ENCODE measurements at regions not wholly inside any gene's neighbourhood (a gene's known extent, or its start where the extent isn't known, plus 50 kb on each side); places are given as distances from the start of the nearest gene placed in this dataset.
"Not testable (repeated sequence)": the region's sequence is repeated elsewhere in the genome, so short reads cannot be mapped to it uniquely, and the experiment has no call there.

- H3K27me3 Mint-ChIP-seq = peaks cover 14% of the 10 kb centered on the region
- not testable (repeated sequence) for H3K4me3 Mint-ChIP-seq, H3K27ac Mint-ChIP-seq
These were observed 103.4 kb upstream of the JCAD start for GRCh38 chr10:30162796-30163195.

GRCh38 chr10:30160271-30160982 is 101.0 kb upstream of the JCAD start:
- peaks cover 5% of the 10 kb centered on the region for H3K27me3 Mint-ChIP-seq
- no peak overlapping the region for H3K27ac Mint-ChIP-seq
- no peak overlapping the region for H3K4me3 Mint-ChIP-seq
- peaks cover 5% of the 10 kb centered on the region for H3K4me1 Mint-ChIP-seq
- no peaks in the 10 kb centered on the region for H3K9me3 Mint-ChIP-seq
- H3K36me3 Mint-ChIP-seq = no peaks in the 10 kb centered on the region

More at GRCh38 chr10:30162796-30163195, 103.4 kb upstream of the JCAD start:
- not testable (repeated sequence) for H3K36me3 Mint-ChIP-seq, H3K4me1 Mint-ChIP-seq, H3K9me3 Mint-ChIP-seq

GRCh38 chr10:30159614-30160013 is 100.2 kb upstream of the JCAD start:
- not testable (repeated sequence) for H3K27ac Mint-ChIP-seq

GRCh38 chr10:30158325-30158960 is 99.1 kb upstream of the JCAD start:
- H3K4me3 Mint-ChIP-seq = no peak overlapping the region
- H3K36me3 Mint-ChIP-seq = no peaks in the 10 kb centered on the region
- H3K27ac Mint-ChIP-seq = no peak overlapping the region
- H3K9me3 Mint-ChIP-seq = no peaks in the 10 kb centered on the region
- H3K27me3 Mint-ChIP-seq = peaks cover 14% of the 10 kb centered on the region
- peaks cover under 1% of the 10 kb centered on the region for H3K4me1 Mint-ChIP-seq

More at GRCh38 chr10:30159614-30160013, 100.2 kb upstream of the JCAD start:
- not testable (repeated sequence) for H3K4me3 Mint-ChIP-seq, H3K9me3 Mint-ChIP-seq, H3K27me3 Mint-ChIP-seq, H3K4me1 Mint-ChIP-seq, H3K36me3 Mint-ChIP-seq

- H3K4me1 Mint-ChIP-seq = no peaks in the 10 kb centered on the region
- H3K27ac Mint-ChIP-seq = no peak overlapping the region
These were observed 96.0 kb upstream of the JCAD start for GRCh38 chr10:30155401-30155800.

GRCh38 chr10:30154561-30154960 is 95.2 kb upstream of the JCAD start:
- Mint-ChIP-seq H3K27me3 (peaks cover 28% of the 10 kb centered on the region), H3K36me3 (no peaks in the 10 kb centered on the region), H3K27ac (no peak overlapping the region), H3K4me1 (no peaks in the 10 kb centered on the region), H3K4me3 (no peak overlapping the region), H3K9me3 (no peaks in the 10 kb centered on the region)

More at GRCh38 chr10:30155401-30155800, 96.0 kb upstream of the JCAD start:
- no peaks in the 10 kb centered on the region for H3K36me3 Mint-ChIP-seq
- no peaks in the 10 kb centered on the region for H3K9me3 Mint-ChIP-seq
- H3K4me3 Mint-ChIP-seq = no peak overlapping the region
- peaks cover 24% of the 10 kb centered on the region for H3K27me3 Mint-ChIP-seq

- no peak overlapping the region for H3K4me3 Mint-ChIP-seq
These were observed 94.7 kb upstream of the JCAD start for GRCh38 chr10:30154126-30154525.

GRCh38 chr10:30151581-30152389 is 92.4 kb upstream of the JCAD start:
- H3K9me3 Mint-ChIP-seq = no peaks in the 10 kb centered on the region
- H3K27ac Mint-ChIP-seq = no peak overlapping the region
- H3K4me3 Mint-ChIP-seq = no peak overlapping the region

More at GRCh38 chr10:30154126-30154525, 94.7 kb upstream of the JCAD start:
- Mint-ChIP-seq H3K4me1 (no peaks in the 10 kb centered on the region), H3K36me3 (no peaks in the 10 kb centered on the region), H3K27me3 (peaks cover 31% of the 10 kb centered on the region), H3K9me3 (no peaks in the 10 kb centered on the region), H3K27ac (no peak overlapping the region)

GRCh38 chr10:30141423-30141822 is 82.0 kb upstream of the JCAD start:
- Mint-ChIP-seq H3K9me3 (no peaks in the 10 kb centered on the region), H3K4me1 (no peaks in the 10 kb centered on the region), H3K27me3 (peaks cover 3% of the 10 kb centered on the region), H3K4me3 (no peak overlapping the region), H3K27ac (no peak overlapping the region), H3K36me3 (no peaks in the 10 kb centered on the region)

More at GRCh38 chr10:30151581-30152389, 92.4 kb upstream of the JCAD start:
- H3K36me3 Mint-ChIP-seq = no peaks in the 10 kb centered on the region
- no peaks in the 10 kb centered on the region for H3K4me1 Mint-ChIP-seq
- peaks cover 33% of the 10 kb centered on the region for H3K27me3 Mint-ChIP-seq

GRCh38 chr10:30134171-30134945 is 75.0 kb upstream of the JCAD start:
- Mint-ChIP-seq H3K9me3 (no peaks in the 10 kb centered on the region), H3K27ac (no peak overlapping the region), H3K4me1 (no peaks in the 10 kb centered on the region), H3K4me3 (no peak overlapping the region), H3K36me3 (no peaks in the 10 kb centered on the region), H3K27me3 (peaks cover 11% of the 10 kb centered on the region)

- Mint-ChIP-seq H3K4me3 (no peak overlapping the region), H3K27me3 (peaks cover 8% of the 10 kb centered on the region), H3K4me1 (no peaks in the 10 kb centered on the region), H3K36me3 (no peaks in the 10 kb centered on the region), H3K9me3 (no peaks in the 10 kb centered on the region), H3K27ac (no peak overlapping the region)
These were observed 73.8 kb upstream of the JCAD start for GRCh38 chr10:30133198-30133597.

- peaks cover 12% of the 10 kb centered on the region for H3K27me3 Mint-ChIP-seq
- not testable (repeated sequence) for H3K27ac Mint-ChIP-seq, H3K9me3 Mint-ChIP-seq
These were observed 72.0 kb upstream of the JCAD start for GRCh38 chr10:30131369-30131768.

GRCh38 chr10:30129326-30129725 is 69.9 kb upstream of the JCAD start:
- not testable (repeated sequence) for H3K4me1 Mint-ChIP-seq, H3K36me3 Mint-ChIP-seq, H3K9me3 Mint-ChIP-seq, H3K4me3 Mint-ChIP-seq, H3K27ac Mint-ChIP-seq
- peaks cover 12% of the 10 kb centered on the region for H3K27me3 Mint-ChIP-seq

More at GRCh38 chr10:30131369-30131768, 72.0 kb upstream of the JCAD start:
- not testable (repeated sequence) for H3K4me3 Mint-ChIP-seq, H3K36me3 Mint-ChIP-seq, H3K4me1 Mint-ChIP-seq

- H3K4me3 Mint-ChIP-seq = no peak overlapping the region
- no peaks in the 10 kb centered on the region for H3K9me3 Mint-ChIP-seq
- H3K27me3 Mint-ChIP-seq = peaks cover 12% of the 10 kb centered on the region
- no peak overlapping the region for H3K27ac Mint-ChIP-seq
- no peaks in the 10 kb centered on the region for H3K36me3 Mint-ChIP-seq
- H3K4me1 Mint-ChIP-seq = no peaks in the 10 kb centered on the region
These were observed 67.7 kb upstream of the JCAD start for GRCh38 chr10:30127120-30127541.

GRCh38 chr10:30125496-30125895 is 66.1 kb upstream of the JCAD start:
- H3K4me3 Mint-ChIP-seq = no peak overlapping the region
- no peak overlapping the region for H3K27ac Mint-ChIP-seq
- H3K27me3 Mint-ChIP-seq = peaks cover 8% of the 10 kb centered on the region
- H3K36me3 Mint-ChIP-seq = peaks cover 2% of the 10 kb centered on the region
- H3K4me1 Mint-ChIP-seq = no peaks in the 10 kb centered on the region
- no peaks in the 10 kb centered on the region for H3K9me3 Mint-ChIP-seq

Measured in activated naive CD4-positive, alpha-beta T cell treated with anti-CD3 and anti-CD28 coated beads, Interleukin-2, amount 50 U/mL, for 24 hours (primary cell).